ENCODE measurements at regions not wholly inside any gene's neighbourhood (a gene's known extent, or its start where the extent isn't known, plus 50 kb on each side); places are given as distances from the start of the nearest gene placed in this dataset.

- DNase-seq, result no peak
- no peaks in the 10 kb centered on the region for H4K20me1 ChIP-seq (ENCODE audit: insufficient read depth)
- 72 to 74% methylated on average over 3 of the region's 3 CpGs for WGBS, 2 experiments (ENCODE audit: low coverage in 1 of 2, low lambda C conversion rate in 2 of 2, missing lambda C conversion rate in 2 of 2)
- no peaks in the 10 kb centered on the region; the same call in 1 of the 2 replicates for H3K9me2 ChIP-seq (ENCODE audit: insufficient read depth)
- H3K36me3 ChIP-seq (ENCODE audit: low read depth), result no peaks in the 10 kb centered on the region
- H3K79me2 ChIP-seq (ENCODE audit: insufficient read depth), result no peaks in the 10 kb centered on the region
- H3F3A ChIP-seq (ENCODE audit: insufficient read depth), result no peaks in the 10 kb centered on the region
- no peak overlapping the region for H2AFZ ChIP-seq
- in situ Hi-C loops (cut with MboI), result no loop called here
- TF ChIP-seq EZH2phosphoT487 (IDR thresholded peaks at IDR 0.05; ENCODE audit: insufficient read depth, low read depth), result no peak
- no peak for TF ChIP-seq EZH2 (IDR thresholded peaks at IDR 0.05; ENCODE audit: insufficient read depth, poor library complexity, severe bottlenecking)
- no peak overlapping the region for H3K4me3 ChIP-seq
- H3K27ac ChIP-seq, result no peak overlapping the region
- H3K4me2 ChIP-seq (ENCODE audit: unreplicated experiment), result no peak overlapping the region
- no peak overlapping the region for H3K9ac ChIP-seq
- no peaks in the 10 kb centered on the region for H3K27me3 ChIP-seq (replicated peaks; ENCODE audit: insufficient read depth)
- peaks cover 3% of the 10 kb centered on the region; the same call in 1 of the 2 replicates for H3K4me1 ChIP-seq (ENCODE audit: insufficient read depth)
- H3K9me3 ChIP-seq (ENCODE audit: low read depth), result no peaks in the 10 kb centered on the region
Measured at GRCh38 chr5:120372899-120373298, 91.2 kb upstream of the PRR16 start.

DNA sequence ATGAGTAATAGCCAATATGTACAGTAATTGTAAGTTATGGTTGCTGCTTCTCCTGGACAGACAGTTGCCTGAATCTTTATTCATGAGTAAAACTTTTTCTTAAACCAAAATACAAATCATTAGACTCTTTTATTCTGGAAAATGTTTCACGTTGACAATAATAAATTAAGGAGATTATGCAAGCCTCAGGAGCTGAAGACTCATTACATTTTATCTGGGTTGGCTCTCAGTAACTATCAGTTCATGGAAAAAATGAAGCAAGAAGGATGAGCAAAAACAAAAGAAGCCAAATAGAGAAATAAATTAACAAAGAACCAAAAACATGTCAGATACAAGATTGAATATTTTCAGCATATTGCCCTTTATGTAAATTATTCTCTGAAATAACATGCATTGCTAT, 88.9 kb upstream of the PRR16 start:
- Histone ChIP-seq H3K27ac (no peak overlapping the region), H3K4me1 (ENCODE audit: insufficient read depth) (peaks cover 3% of the 10 kb centered on the region; the same call in 1 of the 2 replicates), H2AFZ (no peak overlapping the region), H3K4me3 (no peak overlapping the region), H3K4me2 (ENCODE audit: unreplicated experiment) (no peak overlapping the region), H3K27me3 (replicated peaks; ENCODE audit: insufficient read depth) (no peaks in the 10 kb centered on the region), H3K36me3 (ENCODE audit: low read depth) (no peaks in the 10 kb centered on the region), H3K79me2 (ENCODE audit: insufficient read depth) (no peaks in the 10 kb centered on the region), H3F3A (ENCODE audit: insufficient read depth) (no peaks in the 10 kb centered on the region), H3K9me3 (ENCODE audit: low read depth) (no peaks in the 10 kb centered on the region), H3K9ac (no peak overlapping the region), H4K20me1 (ENCODE audit: insufficient read depth) (no peaks in the 10 kb centered on the region), H3K9me2 (ENCODE audit: insufficient read depth) (no peaks in the 10 kb centered on the region; the same call in 1 of the 2 replicates)
- peak; percentile 60 for DNase-seq
- no peak for TF ChIP-seq EZH2 (IDR thresholded peaks at IDR 0.05; ENCODE audit: insufficient read depth, poor library complexity, severe bottlenecking)
- TF ChIP-seq EZH2phosphoT487 (IDR thresholded peaks at IDR 0.05; ENCODE audit: insufficient read depth, low read depth), result no peak
- in situ Hi-C loops (cut with MboI), result no loop called here
- 0 to 4% methylated on average over 1 of the region's 1 CpG for WGBS, 2 experiments (ENCODE audit: low coverage in 1 of 2, low lambda C conversion rate in 2 of 2, missing lambda C conversion rate in 2 of 2)

- H2AFZ ChIP-seq, result no peak overlapping the region
- no peaks in the 10 kb centered on the region for H3F3A ChIP-seq (ENCODE audit: insufficient read depth)
- H3K27ac ChIP-seq, result no peak overlapping the region
- no peaks in the 10 kb centered on the region for H3K36me3 ChIP-seq (ENCODE audit: low read depth)
- TF ChIP-seq EZH2 (IDR thresholded peaks at IDR 0.05; ENCODE audit: insufficient read depth, poor library complexity, severe bottlenecking) (no peak), EZH2phosphoT487 (IDR thresholded peaks at IDR 0.05; ENCODE audit: insufficient read depth, low read depth) (no peak)
- no peak overlapping the region for H3K4me3 ChIP-seq
- no peaks in the 10 kb centered on the region for H3K79me2 ChIP-seq (ENCODE audit: insufficient read depth)
- H3K9me2 ChIP-seq (ENCODE audit: insufficient read depth), result no peaks in the 10 kb centered on the region; the same call in 1 of the 2 replicates
- 73 to 96% methylated on average over 1 of the region's 1 CpG for WGBS, 2 experiments (ENCODE audit: low coverage in 1 of 2, low lambda C conversion rate in 2 of 2, missing lambda C conversion rate in 2 of 2)
- H3K9ac ChIP-seq, result no peak overlapping the region
- DNase-seq, result no peak
- in situ Hi-C loops (cut with MboI), result no loop called here
- H3K27me3 ChIP-seq (replicated peaks; ENCODE audit: insufficient read depth), result no peaks in the 10 kb centered on the region
- no peaks in the 10 kb centered on the region for H4K20me1 ChIP-seq (ENCODE audit: insufficient read depth)
- H3K4me1 ChIP-seq (ENCODE audit: insufficient read depth), result no peaks in the 10 kb centered on the region
- no peaks in the 10 kb centered on the region for H3K9me3 ChIP-seq (ENCODE audit: low read depth)
- H3K4me2 ChIP-seq (ENCODE audit: unreplicated experiment), result no peak overlapping the region
Measured at GRCh38 chr5:120380644-120381043, 83.5 kb upstream of the PRR16 start.

GRCh38 chr5:120382833-120383232, 81.3 kb upstream of the PRR16 start:
- DNase-seq, result peak; percentile 4
- Histone ChIP-seq H3K9me2 (ENCODE audit: insufficient read depth) (no peaks in the 10 kb centered on the region; the same call in 1 of the 2 replicates), H3K9me3 (ENCODE audit: low read depth) (no peaks in the 10 kb centered on the region), H3K9ac (no peak overlapping the region), H4K20me1 (ENCODE audit: insufficient read depth) (no peaks in the 10 kb centered on the region), H3F3A (ENCODE audit: insufficient read depth) (peaks cover 6% of the 10 kb centered on the region), H3K27ac (no peak overlapping the region), H3K27me3 (replicated peaks; ENCODE audit: insufficient read depth) (no peaks in the 10 kb centered on the region), H3K4me3 (no peak overlapping the region), H3K36me3 (ENCODE audit: low read depth) (no peaks in the 10 kb centered on the region), H3K4me1 (ENCODE audit: insufficient read depth) (peaks cover 12% of the 10 kb centered on the region), H2AFZ (no peak overlapping the region), H3K79me2 (ENCODE audit: insufficient read depth) (no peaks in the 10 kb centered on the region), H3K4me2 (ENCODE audit: unreplicated experiment) (no peak overlapping the region)
- in situ Hi-C loops (cut with MboI), result no loop called here
- WGBS, 2 experiments (ENCODE audit: low coverage in 1 of 2, low lambda C conversion rate in 2 of 2, missing lambda C conversion rate in 2 of 2), result 97 to 98% methylated on average over 2 of the region's 2 CpGs
- TF ChIP-seq EZH2phosphoT487 (IDR thresholded peaks at IDR 0.05; ENCODE audit: insufficient read depth, low read depth) (no peak), EZH2 (IDR thresholded peaks at IDR 0.05; ENCODE audit: insufficient read depth, poor library complexity, severe bottlenecking) (no peak)

GRCh38 chr5:120386981-120387380, 77.1 kb upstream of the PRR16 start:
- TF ChIP-seq EZH2phosphoT487 (IDR thresholded peaks at IDR 0.05; ENCODE audit: insufficient read depth, low read depth) (no peak), EZH2 (IDR thresholded peaks at IDR 0.05; ENCODE audit: insufficient read depth, poor library complexity, severe bottlenecking) (no peak)
- Histone ChIP-seq H3F3A (ENCODE audit: insufficient read depth) (peaks cover 17% of the 10 kb centered on the region), H4K20me1 (ENCODE audit: insufficient read depth) (no peaks in the 10 kb centered on the region), H3K27me3 (replicated peaks; ENCODE audit: insufficient read depth) (no peaks in the 10 kb centered on the region), H3K27ac (no peak overlapping the region), H3K9me3 (ENCODE audit: low read depth) (no peaks in the 10 kb centered on the region), H3K4me3 (no peak overlapping the region), H3K36me3 (ENCODE audit: low read depth) (no peaks in the 10 kb centered on the region), H3K9ac (no peak overlapping the region), H2AFZ (no peak overlapping the region), H3K4me1 (ENCODE audit: insufficient read depth) (peaks cover 22% of the 10 kb centered on the region), H3K79me2 (ENCODE audit: insufficient read depth) (no peaks in the 10 kb centered on the region), H3K4me2 (ENCODE audit: unreplicated experiment) (no peak overlapping the region), H3K9me2 (ENCODE audit: insufficient read depth) (no peaks in the 10 kb centered on the region; the same call in 1 of the 2 replicates)
- no peak for DNase-seq
- in situ Hi-C loops (cut with MboI), result no loop called here

Data from GM23248 (cell line).